ENCODE measurements at regions not wholly inside any gene's neighbourhood (a gene's known extent, or its start where the extent isn't known, plus 50 kb on each side); places are given as distances from the start of the nearest gene placed in this dataset.

DNA sequence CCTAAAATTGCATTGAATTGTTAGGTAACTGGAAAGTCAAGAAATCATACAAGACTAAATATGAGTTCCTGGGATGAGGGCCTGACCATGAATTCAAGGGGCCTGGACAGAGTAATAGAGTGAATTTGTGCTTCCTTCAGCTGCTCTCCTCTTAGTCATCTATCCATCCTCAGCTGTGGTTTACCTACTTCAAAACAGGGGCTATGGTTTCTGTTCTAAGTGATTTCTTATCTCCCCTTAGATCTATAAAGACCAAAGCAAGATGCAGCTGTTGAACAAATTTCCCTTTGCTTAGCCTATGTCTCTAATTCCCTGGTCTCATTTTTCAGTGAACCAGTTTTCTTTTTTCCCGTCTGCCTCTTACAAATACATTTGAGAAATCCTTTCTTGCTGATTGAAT lies 428.5 kb downstream of the FAM181B start:
- TF ChIP-seq FOXM1 (IDR thresholded peaks at IDR 0.05; ENCODE audit: borderline replicate concordance, low read depth): no peak
- TF ChIP-seq, protein P1, sequence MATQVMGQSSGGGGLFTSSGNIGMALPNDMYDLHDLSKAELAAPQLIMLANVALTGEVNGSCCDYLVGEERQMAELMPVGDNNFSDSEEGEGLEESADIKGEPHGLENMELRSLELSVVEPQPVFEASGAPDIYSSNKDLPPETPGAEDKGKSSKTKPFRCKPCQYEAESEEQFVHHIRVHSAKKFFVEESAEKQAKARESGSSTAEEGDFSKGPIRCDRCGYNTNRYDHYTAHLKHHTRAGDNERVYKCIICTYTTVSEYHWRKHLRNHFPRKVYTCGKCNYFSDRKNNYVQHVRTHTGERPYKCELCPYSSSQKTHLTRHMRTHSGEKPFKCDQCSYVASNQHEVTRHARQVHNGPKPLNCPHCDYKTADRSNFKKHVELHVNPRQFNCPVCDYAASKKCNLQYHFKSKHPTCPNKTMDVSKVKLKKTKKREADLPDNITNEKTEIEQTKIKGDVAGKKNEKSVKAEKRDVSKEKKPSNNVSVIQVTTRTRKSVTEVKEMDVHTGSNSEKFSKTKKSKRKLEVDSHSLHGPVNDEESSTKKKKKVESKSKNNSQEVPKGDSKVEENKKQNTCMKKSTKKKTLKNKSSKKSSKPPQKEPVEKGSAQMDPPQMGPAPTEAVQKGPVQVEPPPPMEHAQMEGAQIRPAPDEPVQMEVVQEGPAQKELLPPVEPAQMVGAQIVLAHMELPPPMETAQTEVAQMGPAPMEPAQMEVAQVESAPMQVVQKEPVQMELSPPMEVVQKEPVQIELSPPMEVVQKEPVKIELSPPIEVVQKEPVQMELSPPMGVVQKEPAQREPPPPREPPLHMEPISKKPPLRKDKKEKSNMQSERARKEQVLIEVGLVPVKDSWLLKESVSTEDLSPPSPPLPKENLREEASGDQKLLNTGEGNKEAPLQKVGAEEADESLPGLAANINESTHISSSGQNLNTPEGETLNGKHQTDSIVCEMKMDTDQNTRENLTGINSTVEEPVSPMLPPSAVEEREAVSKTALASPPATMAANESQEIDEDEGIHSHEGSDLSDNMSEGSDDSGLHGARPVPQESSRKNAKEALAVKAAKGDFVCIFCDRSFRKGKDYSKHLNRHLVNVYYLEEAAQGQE (IDR thresholded peaks at IDR 0.05; ENCODE audit: low read depth): no peak

DNA sequence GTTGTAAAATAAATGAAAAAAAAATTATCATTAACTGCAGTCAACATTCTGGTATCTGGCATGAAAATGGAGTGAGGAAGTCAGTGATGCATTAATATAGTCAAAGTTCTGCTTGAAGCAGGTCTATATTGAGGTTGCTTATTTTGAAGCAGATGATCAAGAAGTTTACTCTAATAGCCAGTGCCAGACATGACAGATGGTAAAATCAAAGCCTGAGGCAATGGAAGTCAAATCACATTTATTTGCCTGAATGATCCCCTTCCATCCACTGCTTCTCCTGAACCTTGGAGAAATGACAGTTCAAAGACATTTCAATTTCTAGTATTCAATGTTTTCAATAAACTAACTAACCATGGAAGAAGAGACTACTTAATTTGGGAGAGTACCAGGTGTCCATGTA lies 430.0 kb downstream of the FAM181B start:
- TF ChIP-seq YY1 (IDR thresholded peaks at IDR 0.05; ENCODE audit: low read depth): no peak
- TF ChIP-seq CREB1 (IDR thresholded peaks at IDR 0.05; ENCODE audit: low read depth): no peak
- TF ChIP-seq TEAD4 (IDR thresholded peaks at IDR 0.05): no peak
- no peak for TF ChIP-seq TAF1 (IDR thresholded peaks at IDR 0.05; ENCODE audit: low read depth)
- no peak for TF ChIP-seq NFIC (IDR thresholded peaks at IDR 0.05)
- TF ChIP-seq FOXM1 (IDR thresholded peaks at IDR 0.05; ENCODE audit: borderline replicate concordance, low read depth): no peak

DNA sequence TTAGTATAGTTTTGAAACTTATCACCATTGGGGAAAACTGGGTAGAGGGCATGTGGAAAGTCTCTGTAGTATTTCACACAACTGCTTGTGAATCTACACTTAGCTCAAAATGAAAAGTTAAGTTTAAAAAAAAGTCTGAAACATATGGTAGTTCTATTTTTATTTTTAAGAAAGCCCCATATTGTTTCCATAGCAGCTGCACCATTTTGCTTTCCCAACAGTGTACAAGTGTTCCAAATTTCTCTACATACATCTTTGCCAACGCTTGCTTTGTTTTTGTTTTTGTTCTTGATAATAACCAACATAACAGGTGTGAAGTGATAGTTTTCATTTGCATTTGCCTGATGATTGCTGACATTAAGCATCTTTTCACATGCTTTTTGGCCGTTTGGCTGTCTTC lies 445.2 kb downstream of the FAM181B start:
- no peak for TF ChIP-seq NFIC (IDR thresholded peaks at IDR 0.05)
- TF ChIP-seq, protein P1 (IDR thresholded peaks at IDR 0.05; ENCODE audit: low read depth): no peak
- TF ChIP-seq, protein P2, sequence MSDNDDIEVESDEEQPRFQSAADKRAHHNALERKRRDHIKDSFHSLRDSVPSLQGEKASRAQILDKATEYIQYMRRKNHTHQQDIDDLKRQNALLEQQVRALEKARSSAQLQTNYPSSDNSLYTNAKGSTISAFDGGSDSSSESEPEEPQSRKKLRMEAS (IDR thresholded peaks at IDR 0.05): no peak
- TF ChIP-seq TAF1 (IDR thresholded peaks at IDR 0.05; ENCODE audit: low read depth): no peak

DNA sequence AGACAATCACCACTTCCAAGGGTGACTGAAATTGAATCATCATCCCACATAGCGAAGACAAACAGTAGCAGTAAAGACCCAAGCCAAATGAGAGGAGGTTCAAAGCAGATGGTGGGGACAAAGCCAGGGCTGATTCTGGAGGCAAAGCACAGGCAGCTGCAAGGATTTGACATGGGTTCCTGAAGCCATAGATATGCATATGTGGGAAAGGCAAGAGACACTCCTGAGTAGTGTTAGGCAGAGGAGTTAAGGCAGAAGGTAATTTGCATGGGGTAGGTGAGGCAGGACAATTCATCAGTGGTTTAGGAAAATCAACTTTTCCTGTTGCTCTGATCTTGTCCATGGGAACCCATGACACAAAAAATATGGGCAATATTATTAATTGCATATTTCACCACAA lies 462.8 kb downstream of the FAM181B start:
- TF ChIP-seq ZBTB7A (IDR thresholded peaks at IDR 0.05; ENCODE audit: low read depth) (no peak), CEBPB (IDR thresholded peaks at IDR 0.05) (no peak), EP300 (IDR thresholded peaks at IDR 0.05; ENCODE audit: borderline replicate concordance) (no peak), TAF1 (IDR thresholded peaks at IDR 0.05; ENCODE audit: low read depth) (no peak), TCF12 (IDR thresholded peaks at IDR 0.05; ENCODE audit: low read depth) (no peak), NFIC (IDR thresholded peaks at IDR 0.05) (no peak), YY1 (IDR thresholded peaks at IDR 0.05; ENCODE audit: low read depth) (no peak), FOXM1 (IDR thresholded peaks at IDR 0.05; ENCODE audit: borderline replicate concordance, low read depth) (no peak), RAD21 (IDR thresholded peaks at IDR 0.05; ENCODE audit: low read depth) (no peak), EGR1 (IDR thresholded peaks at IDR 0.05) (no peak), CREB1 (IDR thresholded peaks at IDR 0.05; ENCODE audit: low read depth) (no peak), TEAD4 (IDR thresholded peaks at IDR 0.05) (no peak)
- TF ChIP-seq, protein P2 (IDR thresholded peaks at IDR 0.05): no peak
- TF ChIP-seq, protein P3, sequence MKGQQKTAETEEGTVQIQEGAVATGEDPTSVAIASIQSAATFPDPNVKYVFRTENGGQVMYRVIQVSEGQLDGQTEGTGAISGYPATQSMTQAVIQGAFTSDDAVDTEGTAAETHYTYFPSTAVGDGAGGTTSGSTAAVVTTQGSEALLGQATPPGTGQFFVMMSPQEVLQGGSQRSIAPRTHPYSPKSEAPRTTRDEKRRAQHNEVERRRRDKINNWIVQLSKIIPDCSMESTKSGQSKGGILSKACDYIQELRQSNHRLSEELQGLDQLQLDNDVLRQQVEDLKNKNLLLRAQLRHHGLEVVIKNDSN (IDR thresholded peaks at IDR 0.05): no peak
- TF ChIP-seq, protein P1 (IDR thresholded peaks at IDR 0.05; ENCODE audit: low read depth): no peak

DNA sequence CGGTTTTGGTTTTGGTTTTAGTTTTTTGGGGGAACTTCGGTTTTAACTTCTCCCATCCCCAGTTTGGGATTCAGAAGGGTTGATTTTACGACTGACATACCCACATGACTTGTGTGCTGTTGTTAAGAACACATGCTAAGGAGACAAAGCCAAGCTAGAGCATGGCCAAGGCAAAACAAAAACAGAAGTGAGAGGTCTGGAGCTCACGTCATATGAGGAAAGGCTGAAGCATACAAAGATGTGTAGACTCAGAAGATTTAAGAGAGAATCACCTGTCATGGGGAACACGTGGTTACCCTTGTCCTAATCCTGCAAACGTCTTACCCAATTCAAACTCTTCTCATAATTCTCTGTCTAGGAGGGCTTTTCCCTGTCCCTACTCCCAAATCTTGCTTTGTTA lies 465.0 kb downstream of the FAM181B start:
- no peak for TF ChIP-seq TCF12 (IDR thresholded peaks at IDR 0.05; ENCODE audit: low read depth)
- TF ChIP-seq CEBPB (IDR thresholded peaks at IDR 0.05): no peak
- TF ChIP-seq, protein P2 (IDR thresholded peaks at IDR 0.05): no peak
- no peak for TF ChIP-seq RAD21 (IDR thresholded peaks at IDR 0.05; ENCODE audit: low read depth)
- no peak for TF ChIP-seq YY1 (IDR thresholded peaks at IDR 0.05; ENCODE audit: low read depth)
- no peak for TF ChIP-seq TAF1 (IDR thresholded peaks at IDR 0.05; ENCODE audit: low read depth)
- no peak for TF ChIP-seq CREB1 (IDR thresholded peaks at IDR 0.05; ENCODE audit: low read depth)
- TF ChIP-seq ZBTB7A (IDR thresholded peaks at IDR 0.05; ENCODE audit: low read depth): no peak

DNA sequence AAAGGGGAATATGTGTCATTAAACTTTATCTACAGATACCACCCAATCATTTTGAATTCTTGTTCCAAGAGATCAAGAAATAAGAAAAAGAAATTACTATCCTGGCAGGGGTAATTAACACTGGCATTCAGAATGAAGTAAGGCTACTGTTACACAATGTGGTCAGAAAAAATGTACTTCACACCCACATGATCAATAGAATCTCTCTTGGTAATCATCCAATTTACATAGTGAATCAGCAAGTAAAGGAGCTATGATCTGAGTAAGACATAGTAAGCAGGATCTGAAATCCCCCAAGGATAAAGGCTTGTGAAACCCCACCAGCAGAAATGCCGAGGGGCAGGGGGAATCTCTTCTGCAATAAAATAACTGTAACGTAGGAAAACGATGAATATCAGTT lies 466.5 kb downstream of the FAM181B start:
- no peak for TF ChIP-seq RAD21 (IDR thresholded peaks at IDR 0.05; ENCODE audit: low read depth)
- no peak for TF ChIP-seq TCF12 (IDR thresholded peaks at IDR 0.05; ENCODE audit: low read depth)
- no peak for TF ChIP-seq EGR1 (IDR thresholded peaks at IDR 0.05)
- TF ChIP-seq CREB1 (IDR thresholded peaks at IDR 0.05; ENCODE audit: low read depth): no peak
- TF ChIP-seq FOXM1 (IDR thresholded peaks at IDR 0.05; ENCODE audit: borderline replicate concordance, low read depth): no peak

All from Ishikawa (cell line).